ENCODE measurements at regions not wholly inside any gene's neighbourhood (a gene's known extent, or its start where the extent isn't known, plus 50 kb on each side); places are given as distances from the start of the nearest gene placed in this dataset.
"Not testable (repeated sequence)": the region's sequence is repeated elsewhere in the genome, so short reads cannot be mapped to it uniquely, and the experiment has no call there.

- DNase-seq, result no peak
Measured at GRCh38 chrX:74063426-74064155, 211.1 kb upstream of the XIST start.

DNA sequence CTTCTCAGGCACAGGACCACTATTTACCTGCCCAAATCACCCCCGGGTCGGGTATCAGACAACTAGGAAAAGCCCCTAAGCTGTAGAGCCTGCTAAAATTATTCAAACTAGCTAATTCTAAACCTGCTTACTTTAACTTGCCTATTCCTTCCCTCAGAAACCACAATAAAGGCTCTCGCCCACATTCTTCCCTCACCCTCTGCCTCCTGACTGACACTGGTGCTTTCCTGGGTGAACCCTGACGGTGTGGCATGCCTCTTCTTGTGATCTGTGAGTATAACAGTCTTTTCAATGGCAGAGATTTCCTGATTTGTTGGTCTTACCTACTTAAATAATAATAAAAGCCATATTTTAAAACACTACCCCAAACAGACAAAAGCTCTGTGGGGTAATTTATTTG lies 209.4 kb upstream of the XIST start:
- DNase-seq, result no peak

DNA sequence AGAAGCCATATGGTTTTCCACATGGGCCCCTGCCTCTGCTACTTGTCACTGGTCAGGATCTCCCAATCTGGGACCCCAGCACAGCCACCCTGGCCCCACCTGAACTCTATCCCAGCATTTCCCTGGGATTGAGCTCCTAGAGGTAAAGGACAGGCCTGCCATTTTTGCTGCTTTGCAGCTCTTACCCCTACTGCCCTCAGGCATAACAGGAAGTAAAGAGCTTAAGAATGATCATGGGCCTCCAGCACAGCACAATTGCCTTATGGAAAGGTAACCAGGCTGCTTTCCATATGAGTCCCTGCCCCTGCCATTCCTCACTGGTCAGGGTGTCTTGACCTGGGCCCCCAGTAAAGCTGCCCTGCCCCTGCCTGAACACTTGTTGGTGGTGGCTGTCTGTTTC lies 196.6 kb upstream of the XIST start:
- DNase-seq, result no peak

DNA sequence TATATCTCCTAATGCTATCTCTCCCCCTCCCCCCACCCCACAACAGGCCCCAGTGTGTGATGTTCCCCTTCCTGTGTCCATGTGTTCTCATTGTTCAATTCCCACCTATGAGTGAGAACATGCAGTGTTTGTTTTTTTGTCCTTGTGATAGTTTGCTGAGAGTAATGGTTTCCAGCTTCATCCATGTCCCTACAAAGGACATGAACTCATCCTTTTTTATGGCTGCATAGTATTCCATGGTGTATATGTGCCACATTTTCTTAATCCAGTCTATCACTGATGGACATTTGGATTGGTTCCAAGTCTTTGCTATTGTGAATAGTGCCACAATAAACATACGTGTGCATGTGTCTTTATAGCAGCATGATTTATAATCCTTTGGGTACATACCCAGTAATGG lies 181.6 kb upstream of the XIST start:
- not testable (repeated sequence) for DNase-seq

DNA sequence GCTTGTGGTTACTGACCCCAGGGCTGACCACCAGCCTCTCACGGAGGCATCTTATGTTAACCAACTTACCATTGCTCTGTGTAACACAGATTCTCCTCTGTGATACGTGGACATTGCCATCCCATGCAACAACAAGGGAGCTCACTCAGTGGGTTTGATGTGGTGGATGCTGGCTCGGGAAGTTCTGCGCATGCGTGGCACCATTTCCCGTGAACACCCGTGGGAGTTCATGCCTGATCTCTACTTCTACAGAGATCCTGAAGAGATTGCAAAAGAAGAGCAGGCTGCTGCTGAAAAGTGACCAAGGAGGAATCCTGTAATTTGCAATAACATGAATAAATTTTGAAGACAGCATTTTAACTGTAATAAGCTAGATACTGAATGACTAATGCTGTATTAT lies 179.0 kb upstream of the XIST start:
- not testable (repeated sequence) for DNase-seq

DNA sequence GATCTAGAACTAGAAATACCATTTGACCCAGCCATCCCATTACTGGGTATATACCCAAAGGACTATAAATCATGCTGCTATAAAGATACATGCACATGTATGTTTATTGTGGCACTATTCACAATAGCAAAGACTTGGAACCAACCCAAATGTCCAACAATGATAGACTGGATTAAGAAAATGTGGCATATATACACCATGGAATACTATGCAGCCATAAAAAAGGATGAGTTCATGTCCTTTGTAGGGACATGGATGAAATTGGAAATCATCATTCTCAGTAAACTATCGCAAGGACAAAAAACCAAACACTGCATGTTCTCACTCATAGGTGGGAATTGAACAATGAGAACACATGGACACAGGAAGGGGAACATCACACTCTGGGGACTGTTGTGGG lies 178.3 kb upstream of the XIST start:
- DNase-seq, result not testable (repeated sequence)

DNA sequence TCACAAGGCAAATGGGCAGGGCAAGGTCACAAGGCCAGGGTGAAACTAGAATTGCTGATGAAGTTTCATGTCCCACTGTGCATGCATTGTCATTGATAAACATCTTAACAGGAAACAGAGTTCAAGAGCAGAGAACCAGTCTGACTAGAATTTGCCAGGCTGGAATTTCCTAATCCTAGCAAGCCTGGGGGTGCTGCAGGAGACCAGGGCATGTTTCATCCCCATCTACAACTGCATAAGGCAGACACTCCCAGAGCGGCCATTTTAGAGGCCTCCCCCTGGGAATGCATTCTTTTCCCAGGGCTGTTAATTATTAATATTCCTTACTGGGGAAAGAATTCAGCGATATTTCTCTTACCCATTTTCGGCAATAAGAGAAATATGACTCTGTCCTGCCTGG lies 172.6 kb upstream of the XIST start:
- not testable (repeated sequence) for DNase-seq

- DNase-seq, result no peak
Measured at GRCh38 chrX:74023203-74023602, 170.7 kb upstream of the XIST start.

GRCh38 chrX:74018253-74018652 lies 165.7 kb upstream of the XIST start:
- no peak for DNase-seq

GRCh38 chrX:74015379-74016019 lies 163.0 kb upstream of the XIST start:
- DNase-seq, result peak; percentile 66

- no peak for DNase-seq
Measured at GRCh38 chrX:74009041-74009440, 156.5 kb upstream of the XIST start.

DNA sequence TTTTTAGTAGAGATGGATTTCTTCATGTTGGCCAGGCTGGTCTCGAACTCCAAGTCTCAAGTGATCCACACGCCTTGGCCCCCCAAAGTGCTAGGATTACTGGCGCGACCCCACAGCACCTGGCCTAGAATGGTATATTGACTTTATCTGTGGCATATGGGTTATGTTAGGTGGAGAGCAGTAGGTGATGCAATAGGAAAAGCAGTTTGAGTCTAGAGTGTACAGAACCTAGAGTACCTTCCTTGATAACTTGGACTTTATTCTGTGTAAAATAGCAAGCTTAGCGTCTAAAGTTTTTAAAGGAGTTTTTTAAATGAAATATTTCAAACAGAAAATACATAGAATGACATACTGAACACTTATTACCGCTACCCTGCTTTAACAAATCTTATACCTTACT lies 139.5 kb upstream of the XIST start:
- no peak for DNase-seq

- no peak for DNase-seq
Measured at GRCh38 chrX:73987166-73987565, 134.7 kb upstream of the XIST start.

GRCh38 chrX:73979551-73980131 lies 127.1 kb upstream of the XIST start:
- DNase-seq, result no peak

DNA sequence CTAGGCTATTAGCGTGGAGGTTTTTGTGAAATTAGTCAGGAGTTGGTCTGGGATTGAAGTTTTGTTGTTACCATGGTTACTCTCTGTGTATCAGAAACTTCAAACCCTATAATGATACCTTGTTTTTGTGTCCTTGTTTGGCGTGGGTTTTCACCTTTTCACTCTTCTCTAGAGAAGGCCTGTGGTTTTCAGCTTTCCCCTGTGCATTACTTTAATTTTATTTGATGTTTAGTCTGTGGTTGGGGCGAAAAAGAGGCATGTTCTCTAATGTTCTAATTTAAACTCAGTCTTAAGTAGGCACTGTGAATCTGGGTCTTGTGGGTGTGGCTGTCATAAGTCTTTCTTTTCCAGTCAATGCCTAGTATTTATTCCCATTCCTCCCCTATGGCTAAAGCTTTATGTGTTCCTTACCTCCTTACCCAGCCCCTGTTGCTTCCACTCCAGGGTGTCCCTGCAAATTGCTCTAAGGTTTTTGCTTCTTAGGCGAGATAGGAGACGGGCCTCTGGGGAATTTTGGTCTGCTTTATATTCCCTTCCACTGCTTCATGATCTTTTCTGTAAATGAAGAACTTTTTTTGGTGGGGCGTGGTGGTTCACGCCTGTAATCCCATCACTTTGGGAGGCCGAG lies 125.1 kb upstream of the XIST start:
- DNase-seq, result peak; percentile 69

DNA sequence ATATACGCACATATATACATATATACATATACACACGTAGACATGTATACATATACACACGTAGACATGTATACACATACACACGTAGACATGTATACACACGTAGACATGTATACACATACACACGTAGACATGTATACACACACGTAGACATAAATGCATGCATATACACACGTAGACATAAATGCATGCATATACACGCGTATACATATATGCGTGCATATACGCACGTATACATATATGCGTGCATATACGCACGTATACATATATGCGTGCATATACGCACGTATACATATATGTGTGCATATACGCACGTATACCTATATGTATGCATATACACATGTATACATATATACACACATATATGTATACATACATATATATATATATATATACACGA lies 114.9 kb upstream of the XIST start:
- DNase-seq, result not testable (repeated sequence)

DNA sequence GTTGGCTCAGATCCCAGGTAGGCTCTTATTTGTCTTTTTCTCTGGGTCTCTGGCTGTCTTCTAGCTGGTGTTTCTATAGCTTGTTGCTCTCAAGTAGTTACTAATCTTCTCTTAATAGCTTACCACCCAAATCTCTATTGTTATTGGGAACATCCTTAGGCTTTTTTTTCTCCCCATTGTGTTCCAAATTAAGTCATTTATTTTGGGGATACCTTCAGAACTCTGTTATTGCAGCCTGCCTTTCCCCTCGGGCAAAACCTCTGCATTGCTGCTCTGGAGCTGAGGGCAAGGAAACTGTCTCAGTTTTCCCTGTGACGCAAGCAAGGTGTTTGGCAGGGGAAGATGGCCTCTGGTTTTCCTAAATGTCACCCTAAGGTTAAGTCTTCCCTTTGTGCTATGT lies 113.3 kb upstream of the XIST start:
- DNase-seq, result no peak

GRCh38 chrX:73964579-73964978 lies 112.1 kb upstream of the XIST start:
- no peak for DNase-seq

DNA sequence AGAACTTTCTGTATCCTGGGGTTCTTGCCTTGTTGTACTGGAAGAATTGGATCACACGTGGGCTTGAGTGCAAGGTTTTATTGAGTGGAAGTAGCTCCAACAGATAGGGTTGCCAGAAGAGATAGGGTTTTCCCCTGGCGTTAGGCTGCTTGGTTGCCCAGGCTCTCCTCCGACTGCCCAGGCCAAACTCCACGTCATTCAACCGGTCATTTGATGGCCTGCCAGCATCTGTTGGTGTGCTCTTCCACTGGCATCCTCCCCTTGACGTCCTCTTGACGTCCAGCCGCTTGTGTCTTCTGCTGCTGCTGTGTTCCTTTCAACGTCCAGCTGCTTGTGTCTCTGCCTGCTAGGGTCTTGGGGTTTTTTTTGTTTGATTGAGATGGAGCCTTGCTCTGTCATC lies 111.2 kb upstream of the XIST start:
- DNase-seq, result no peak

- no peak for DNase-seq
Measured at GRCh38 chrX:73962948-73963347, 110.4 kb upstream of the XIST start.

DNA sequence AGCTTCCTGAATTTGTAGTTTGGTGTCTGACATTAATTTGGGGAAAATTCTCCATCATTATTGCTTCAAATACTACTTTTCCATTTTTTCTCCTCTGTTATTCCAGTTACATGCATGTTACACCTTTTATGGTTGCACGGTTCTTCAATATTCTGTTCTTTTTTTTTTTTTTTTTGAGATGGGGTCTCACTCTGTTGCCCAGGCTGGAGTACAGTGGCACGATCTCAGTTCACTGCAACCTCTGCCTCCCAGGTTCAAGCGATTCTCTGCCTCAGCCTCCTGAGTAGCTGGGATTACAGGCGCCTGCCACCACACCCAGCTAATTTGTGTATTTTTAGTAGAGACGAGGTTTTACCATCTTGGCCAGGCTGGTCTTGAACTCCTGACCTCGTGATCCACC lies 109.4 kb upstream of the XIST start:
- DNase-seq, result not testable (repeated sequence)

- no peak for DNase-seq
Measured at GRCh38 chrX:73944563-73944908, 92.0 kb upstream of the XIST start.

DNA sequence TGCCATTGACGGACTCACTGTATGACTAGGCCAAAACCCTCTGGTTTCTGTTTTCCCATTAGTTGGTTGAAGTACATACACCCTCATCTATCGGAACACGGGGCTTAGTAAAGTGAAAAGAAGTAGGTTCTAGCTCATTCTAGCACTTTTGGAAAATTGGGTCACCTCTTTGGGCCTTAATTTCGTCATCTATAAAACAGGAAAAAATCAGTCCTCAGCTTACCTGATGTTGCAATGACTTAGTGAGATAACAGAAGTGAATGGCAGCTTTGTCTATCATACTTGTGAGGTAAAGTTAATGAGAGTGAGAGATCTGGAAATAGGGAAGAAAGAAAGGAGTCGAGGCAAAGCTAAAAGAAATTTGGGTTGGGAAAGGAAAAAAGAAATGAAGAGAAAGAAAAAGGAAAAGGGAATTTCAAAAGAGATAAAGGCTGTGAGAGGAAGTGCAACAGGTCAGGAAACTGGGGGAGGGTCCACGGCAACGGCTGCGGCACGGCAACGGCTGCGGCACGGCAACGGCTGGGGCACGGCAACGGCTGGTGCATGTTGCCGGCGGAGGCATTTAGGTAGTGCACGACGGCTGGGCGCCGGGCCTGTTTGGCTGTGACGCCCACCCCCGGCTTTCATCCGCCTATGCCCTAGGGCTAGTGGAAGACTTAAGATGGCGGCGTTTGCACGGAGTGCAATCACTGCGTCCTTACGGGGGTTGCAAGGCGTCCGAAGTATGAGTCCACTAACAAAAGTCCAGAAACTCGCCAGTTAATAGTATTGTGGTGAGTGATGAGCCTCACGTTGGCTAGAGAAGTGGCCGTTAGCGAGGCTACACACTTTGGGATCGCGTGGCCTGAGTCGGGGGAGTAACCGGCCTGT lies 91.4 kb upstream of the XIST start:
- DNase-seq, result peak; percentile 86

All from CD4-positive, alpha-beta T cell treated with Interleukin-21 for 1 hour (primary cell).